Neural cell (in vitro differentiated cells): ENCODE measurements at regions not wholly inside any gene's neighbourhood (a gene's known extent, or its start where the extent isn't known, plus 50 kb on each side); places are given as distances from the start of the nearest gene placed in this dataset.

ENCODE experiments used
- H2AFZ ChIP-seq: fragments of 200-600, 300-800 bp; sonication (generic), shearing (Covaris generic); 2 replicates; pipeline ENCODE4 v1.6.0; 2014; ENCODE audit warnings: low read depth, mild to moderate bottlenecking, antibody characterized with exemption, low read length, moderate library complexity
- H3F3A ChIP-seq: fragments of 200-600 bp; shearing (Covaris generic); 2 replicates; pipeline ENCODE4 v1.6.1; 2016; ENCODE audit warnings: mild to moderate bottlenecking, moderate library complexity, mixed read lengths, antibody characterized with exemption, low read length; ENCODE audit not compliant: insufficient read depth, poor library complexity, severe bottlenecking
- H3K27ac ChIP-seq: fragments of 200-600, 300-800 bp; sonication (generic), shearing (Covaris generic); 2 replicates; pipeline ENCODE4 v1.5.1; 2014; ENCODE audit warnings: mild to moderate bottlenecking, low read length, moderate library complexity
- H3K27me3 ChIP-seq: fragments of 300-800, 200-600 bp; sonication (generic), shearing (Covaris generic); 2 replicates; pipeline ENCODE4 v1.6.0; 2014; ENCODE audit warnings: mild to moderate bottlenecking, low read depth, low read length, moderate library complexity; ENCODE audit not compliant: insufficient read depth
- H3K36me3 ChIP-seq: fragments of 300-800, 200-600 bp; sonication (generic), shearing (Covaris generic); 2 replicates; pipeline ENCODE4 v1.5.1; 2014; ENCODE audit warnings: mild to moderate bottlenecking, antibody characterized with exemption, low read length, moderate library complexity; ENCODE audit not compliant: insufficient read depth
- H3K4me2 ChIP-seq: fragments of 300-800, 200-600 bp; sonication (generic), shearing (Covaris generic); 2 replicates; pipeline ENCODE4 v1.6.0; 2014; ENCODE audit warnings: mild to moderate bottlenecking, low read length
- H3K4me3 ChIP-seq: fragments of 300-800, 200-600 bp; sonication (generic), shearing (Covaris generic); 2 replicates; pipeline ENCODE4 v1.5.1; 2014; ENCODE audit warnings: mild to moderate bottlenecking, low read length, moderate library complexity
- H3K79me2 ChIP-seq: fragments of 200-600 bp; shearing (Covaris generic); replicated peaks from 2 replicates; pipeline ENCODE4 v1.6.0; 2014; ENCODE audit warnings: mild to moderate bottlenecking, low read length, moderate library complexity; ENCODE audit not compliant: insufficient read depth
- H3K9ac ChIP-seq: fragments of 300-800, 200-600 bp; sonication (generic), shearing (Covaris generic); 2 replicates; pipeline ENCODE4 v1.6.1; 2016; ENCODE audit warnings: mild to moderate bottlenecking, low read length, mixed read lengths
- H3K9me2 ChIP-seq: fragments of 200-600 bp; shearing (Covaris generic); 2 replicates; pipeline ENCODE4 v1.6.1; 2016; ENCODE audit warnings: mild to moderate bottlenecking, low read length, mixed read lengths; ENCODE audit not compliant: insufficient read depth
- H3K9me3 ChIP-seq: fragments of 200-600, 300-800 bp; sonication (generic), shearing (Covaris generic); 2 replicates; pipeline ENCODE4 v1.6.1; 2016; ENCODE audit warnings: mild to moderate bottlenecking, mixed run types, low read length, moderate library complexity, mixed read lengths
- H4K20me1 ChIP-seq: fragments of 200-600 bp; shearing (Covaris generic); 2 replicates; pipeline ENCODE4 v1.6.1; 2016; ENCODE audit warnings: mild to moderate bottlenecking, mixed run types; ENCODE audit not compliant: insufficient read depth
- EP300 ChIP-seq: fragments of 450-650 bp; conservative IDR thresholded peaks from 2 replicates; pipeline ENCODE4 v1.6.1; 2014; ENCODE audit warnings: antibody characterized with exemption, mild to moderate bottlenecking, moderate library complexity; ENCODE audit not compliant: poor library complexity, severe bottlenecking
- EZH2 ChIP-seq: fragments of 200-600, 300-800 bp; shearing (Covaris generic), sonication (generic); IDR thresholded peaks from 2 replicates; pipeline ENCODE4 v1.6.1; 2014; ENCODE audit warnings: antibody characterized with exemption, low read length, borderline replicate concordance, mild to moderate bottlenecking; ENCODE audit not compliant: insufficient read depth, poor library complexity, severe bottlenecking
- MXI1 ChIP-seq: fragments of 450-650 bp; conservative IDR thresholded peaks from 2 replicates; pipeline ENCODE4 v1.6.1; 2014; ENCODE audit warnings: antibody characterized with exemption, mild to moderate bottlenecking; ENCODE audit not compliant: poor library complexity, severe bottlenecking
- POLR2AphosphoS5 ChIP-seq: IDR thresholded peaks from 2 replicates; pipeline ENCODE4 v1.6.1; 2012
- RAD21 ChIP-seq: fragments of 450-650 bp; conservative IDR thresholded peaks from 2 replicates; pipeline ENCODE4 v1.6.1; 2014; ENCODE audit warnings: antibody characterized with exemption, mild to moderate bottlenecking, moderate library complexity
- SMC3 ChIP-seq: fragments of 450-650 bp; conservative IDR thresholded peaks from 2 replicates; pipeline ENCODE4 v1.6.1; 2014; ENCODE audit warnings: antibody characterized with exemption, mild to moderate bottlenecking, moderate library complexity; ENCODE audit not compliant: poor library complexity
- TAF1 ChIP-seq: IDR thresholded peaks from 2 replicates; pipeline ENCODE4 v1.6.1; 2012; ENCODE audit warnings: low read depth
- TF ChIP-seq, protein P1 (sequence below): IDR thresholded peaks from 2 replicates; pipeline ENCODE4 v1.6.1; 2012; ENCODE audit warnings: borderline replicate concordance
- TF ChIP-seq, protein P2 (sequence below): fragments of 450-650 bp; IDR thresholded peaks from 2 replicates; pipeline ENCODE4 v1.5.1; 2014; ENCODE audit warnings: antibody characterized with exemption, mild to moderate bottlenecking, moderate library complexity; ENCODE audit not compliant: poor library complexity, severe bottlenecking

DNA sequence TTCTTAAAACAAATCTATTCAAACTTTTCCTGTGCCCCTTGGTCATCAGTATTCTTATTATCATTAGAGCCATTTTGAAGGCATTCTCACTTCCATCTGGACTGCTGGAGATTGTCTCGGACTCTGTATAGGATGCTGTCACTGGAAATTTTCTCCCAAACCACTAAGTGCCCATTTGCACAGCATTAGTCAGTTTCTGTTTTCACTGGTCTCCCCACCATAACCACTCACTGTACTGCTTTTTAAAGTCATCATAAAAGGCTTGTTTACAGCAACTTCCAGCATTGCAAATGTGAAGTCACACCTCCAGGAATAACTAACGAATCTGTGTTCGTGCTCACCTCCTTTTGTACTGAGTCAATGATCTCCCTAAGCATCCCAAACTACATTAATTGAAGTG is 150.9 kb upstream of the SERTAD2 start:
- Histone ChIP-seq H4K20me1 (no peaks in the 10 kb centered on the region), H3K9ac (no peak overlapping the region), H3F3A (no peaks in the 10 kb centered on the region), H3K36me3 (no peaks in the 10 kb centered on the region), H3K4me2 (no peak overlapping the region), H3K4me3 (no peak overlapping the region), H3K27me3 (no peaks in the 10 kb centered on the region), H3K79me2 (no peaks in the 10 kb centered on the region), H2AFZ (no peak overlapping the region), H3K9me2 (no peaks in the 10 kb centered on the region), H3K27ac (no peak overlapping the region), H3K9me3 (no peaks in the 10 kb centered on the region)
- TF ChIP-seq TAF1 (no peak), SMC3 (no peak), MXI1 (no peak), POLR2AphosphoS5 (no peak), EZH2 (no peak), RAD21 (no peak), EP300 (no peak)
- TF ChIP-seq, protein P1, sequence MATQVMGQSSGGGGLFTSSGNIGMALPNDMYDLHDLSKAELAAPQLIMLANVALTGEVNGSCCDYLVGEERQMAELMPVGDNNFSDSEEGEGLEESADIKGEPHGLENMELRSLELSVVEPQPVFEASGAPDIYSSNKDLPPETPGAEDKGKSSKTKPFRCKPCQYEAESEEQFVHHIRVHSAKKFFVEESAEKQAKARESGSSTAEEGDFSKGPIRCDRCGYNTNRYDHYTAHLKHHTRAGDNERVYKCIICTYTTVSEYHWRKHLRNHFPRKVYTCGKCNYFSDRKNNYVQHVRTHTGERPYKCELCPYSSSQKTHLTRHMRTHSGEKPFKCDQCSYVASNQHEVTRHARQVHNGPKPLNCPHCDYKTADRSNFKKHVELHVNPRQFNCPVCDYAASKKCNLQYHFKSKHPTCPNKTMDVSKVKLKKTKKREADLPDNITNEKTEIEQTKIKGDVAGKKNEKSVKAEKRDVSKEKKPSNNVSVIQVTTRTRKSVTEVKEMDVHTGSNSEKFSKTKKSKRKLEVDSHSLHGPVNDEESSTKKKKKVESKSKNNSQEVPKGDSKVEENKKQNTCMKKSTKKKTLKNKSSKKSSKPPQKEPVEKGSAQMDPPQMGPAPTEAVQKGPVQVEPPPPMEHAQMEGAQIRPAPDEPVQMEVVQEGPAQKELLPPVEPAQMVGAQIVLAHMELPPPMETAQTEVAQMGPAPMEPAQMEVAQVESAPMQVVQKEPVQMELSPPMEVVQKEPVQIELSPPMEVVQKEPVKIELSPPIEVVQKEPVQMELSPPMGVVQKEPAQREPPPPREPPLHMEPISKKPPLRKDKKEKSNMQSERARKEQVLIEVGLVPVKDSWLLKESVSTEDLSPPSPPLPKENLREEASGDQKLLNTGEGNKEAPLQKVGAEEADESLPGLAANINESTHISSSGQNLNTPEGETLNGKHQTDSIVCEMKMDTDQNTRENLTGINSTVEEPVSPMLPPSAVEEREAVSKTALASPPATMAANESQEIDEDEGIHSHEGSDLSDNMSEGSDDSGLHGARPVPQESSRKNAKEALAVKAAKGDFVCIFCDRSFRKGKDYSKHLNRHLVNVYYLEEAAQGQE: no peak
- TF ChIP-seq, protein P2, sequence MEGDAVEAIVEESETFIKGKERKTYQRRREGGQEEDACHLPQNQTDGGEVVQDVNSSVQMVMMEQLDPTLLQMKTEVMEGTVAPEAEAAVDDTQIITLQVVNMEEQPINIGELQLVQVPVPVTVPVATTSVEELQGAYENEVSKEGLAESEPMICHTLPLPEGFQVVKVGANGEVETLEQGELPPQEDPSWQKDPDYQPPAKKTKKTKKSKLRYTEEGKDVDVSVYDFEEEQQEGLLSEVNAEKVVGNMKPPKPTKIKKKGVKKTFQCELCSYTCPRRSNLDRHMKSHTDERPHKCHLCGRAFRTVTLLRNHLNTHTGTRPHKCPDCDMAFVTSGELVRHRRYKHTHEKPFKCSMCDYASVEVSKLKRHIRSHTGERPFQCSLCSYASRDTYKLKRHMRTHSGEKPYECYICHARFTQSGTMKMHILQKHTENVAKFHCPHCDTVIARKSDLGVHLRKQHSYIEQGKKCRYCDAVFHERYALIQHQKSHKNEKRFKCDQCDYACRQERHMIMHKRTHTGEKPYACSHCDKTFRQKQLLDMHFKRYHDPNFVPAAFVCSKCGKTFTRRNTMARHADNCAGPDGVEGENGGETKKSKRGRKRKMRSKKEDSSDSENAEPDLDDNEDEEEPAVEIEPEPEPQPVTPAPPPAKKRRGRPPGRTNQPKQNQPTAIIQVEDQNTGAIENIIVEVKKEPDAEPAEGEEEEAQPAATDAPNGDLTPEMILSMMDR: no peak

DNA sequence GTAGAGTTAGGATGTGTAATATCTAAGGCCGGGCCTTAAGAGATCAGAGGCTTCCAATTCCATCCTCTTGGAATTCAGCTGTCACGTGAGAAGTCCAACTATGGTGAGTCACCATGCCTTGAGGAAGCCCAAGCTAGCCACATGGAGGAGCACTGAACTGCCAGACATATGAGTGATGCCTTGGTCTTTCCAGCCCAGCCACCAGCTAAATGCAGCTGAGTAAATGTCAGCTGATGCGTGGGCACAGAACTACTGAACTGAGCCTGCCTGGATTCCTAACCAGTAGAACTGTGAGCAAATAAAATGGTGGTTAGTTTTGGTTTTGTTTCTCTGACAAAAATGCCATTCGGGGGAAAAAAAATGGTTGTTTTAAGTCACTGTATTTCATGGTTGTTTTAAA is 153.7 kb upstream of the SERTAD2 start:
- Histone ChIP-seq H3K9me2 (no peaks in the 10 kb centered on the region), H3K9me3 (no peaks in the 10 kb centered on the region), H3K79me2 (no peaks in the 10 kb centered on the region), H3F3A (no peaks in the 10 kb centered on the region), H3K4me2 (no peak overlapping the region), H3K9ac (no peak overlapping the region), H2AFZ (no peak overlapping the region), H3K27ac (no peak overlapping the region), H3K36me3 (no peaks in the 10 kb centered on the region), H3K27me3 (no peaks in the 10 kb centered on the region), H4K20me1 (no peaks in the 10 kb centered on the region), H3K4me3 (no peak overlapping the region)
- TF ChIP-seq POLR2AphosphoS5 (no peak), TAF1 (no peak), RAD21 (no peak), SMC3 (no peak), EP300 (no peak), MXI1 (no peak), EZH2 (no peak)
- TF ChIP-seq, protein P1: no peak
